ENCODE measurements at regions not wholly inside any gene's neighbourhood (a gene's known extent, or its start where the extent isn't known, plus 50 kb on each side); places are given as distances from the start of the nearest gene placed in this dataset.

DNA sequence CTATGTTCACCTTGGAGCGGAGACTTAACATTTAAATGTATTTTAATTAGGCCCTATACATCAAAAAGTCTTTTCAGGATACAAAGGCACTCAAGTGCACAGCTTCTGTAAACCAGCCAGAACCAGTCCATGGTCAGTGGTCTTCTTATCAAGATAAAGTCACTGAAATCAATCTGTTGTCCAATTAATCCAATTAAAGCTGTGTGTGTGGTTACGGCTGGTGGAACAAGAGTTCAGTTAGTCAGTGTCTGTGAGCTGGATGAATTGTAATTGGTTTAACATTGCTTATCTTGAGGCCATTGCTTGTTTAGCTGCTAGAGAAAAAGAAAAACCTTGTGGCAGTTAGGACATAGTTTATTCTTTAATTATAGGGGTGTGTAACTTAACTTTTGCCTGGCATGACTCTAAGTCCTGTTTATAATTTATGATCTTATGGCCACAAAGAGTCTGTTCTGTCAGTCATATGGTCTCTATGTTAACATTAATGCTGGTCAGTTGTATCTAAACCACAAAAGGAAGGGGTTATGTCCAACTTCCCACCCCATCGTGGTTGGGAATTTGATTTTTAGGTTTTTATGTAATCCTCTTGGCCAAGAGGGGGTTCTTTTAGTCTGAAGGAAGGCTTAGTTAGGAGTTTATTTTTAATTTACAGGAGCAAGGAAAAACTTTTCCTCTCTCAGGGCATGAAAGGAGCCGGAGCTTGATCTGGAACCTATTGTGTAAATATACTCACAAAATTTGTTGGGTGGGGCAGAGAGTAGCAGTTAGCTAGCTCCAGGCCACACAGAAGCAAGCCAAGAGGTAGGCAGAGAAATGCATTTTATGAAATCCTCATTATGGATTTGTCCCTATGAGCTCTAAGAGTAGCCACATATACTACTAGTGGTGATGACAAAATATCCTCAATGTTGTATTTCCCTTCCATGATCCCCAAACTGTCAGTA is 665.7 kb upstream of the ACTRT1 start:
- TF ChIP-seq, protein P1, sequence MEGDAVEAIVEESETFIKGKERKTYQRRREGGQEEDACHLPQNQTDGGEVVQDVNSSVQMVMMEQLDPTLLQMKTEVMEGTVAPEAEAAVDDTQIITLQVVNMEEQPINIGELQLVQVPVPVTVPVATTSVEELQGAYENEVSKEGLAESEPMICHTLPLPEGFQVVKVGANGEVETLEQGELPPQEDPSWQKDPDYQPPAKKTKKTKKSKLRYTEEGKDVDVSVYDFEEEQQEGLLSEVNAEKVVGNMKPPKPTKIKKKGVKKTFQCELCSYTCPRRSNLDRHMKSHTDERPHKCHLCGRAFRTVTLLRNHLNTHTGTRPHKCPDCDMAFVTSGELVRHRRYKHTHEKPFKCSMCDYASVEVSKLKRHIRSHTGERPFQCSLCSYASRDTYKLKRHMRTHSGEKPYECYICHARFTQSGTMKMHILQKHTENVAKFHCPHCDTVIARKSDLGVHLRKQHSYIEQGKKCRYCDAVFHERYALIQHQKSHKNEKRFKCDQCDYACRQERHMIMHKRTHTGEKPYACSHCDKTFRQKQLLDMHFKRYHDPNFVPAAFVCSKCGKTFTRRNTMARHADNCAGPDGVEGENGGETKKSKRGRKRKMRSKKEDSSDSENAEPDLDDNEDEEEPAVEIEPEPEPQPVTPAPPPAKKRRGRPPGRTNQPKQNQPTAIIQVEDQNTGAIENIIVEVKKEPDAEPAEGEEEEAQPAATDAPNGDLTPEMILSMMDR (IDR thresholded peaks at IDR 0.05), result no peak
- TF ChIP-seq POLR2AphosphoS5 (IDR thresholded peaks at IDR 0.05) (no peak), POLR2A (IDR thresholded peaks at IDR 0.05) (no peak)

All from prostate gland (tissue), 2 donors.